Natural killer cell (primary cell): ENCODE measurements at regions not wholly inside any gene's neighbourhood (a gene's known extent, or its start where the extent isn't known, plus 50 kb on each side); places are given as distances from the start of the nearest gene placed in this dataset.
A peak's percentile ranks its signal among the peaks of the same experiment; 100 is the strongest.

ENCODE experiments used
- ATAC-seq, 3 donors: fragments of 150-1000 bp in 2 of 3; fragments of 200-7000 bp in 1 of 3; cut with Tn5 transposase; 1 replicate in 1 of 3; 2 replicates in 2 of 3; pipeline ENCODE4 v1.10.0; 2021; ENCODE audit warnings: mild to moderate bottlenecking in 2 of 3, moderate library complexity in 2 of 3
- DNase-seq, 2 donors: peaks; one replicate each; pipeline versions ENCODE4 v3.0.0 to v3.0.0-alpha.2; 2013 to 2021; ENCODE audit warnings: mixed read lengths in 1 of 2
- H3K27ac ChIP-seq: one replicate; pipeline ENCODE4 v1.5.1; 2013; ENCODE audit warnings: mild to moderate bottlenecking, low read length
- H3K27me3 ChIP-seq: one replicate; pipeline ENCODE4 v1.6.1; 2013; ENCODE audit warnings: low read length; ENCODE audit not compliant: control insufficient read depth, insufficient read depth
- H3K36me3 ChIP-seq: one replicate; pipeline ENCODE4 v1.6.1; 2013; ENCODE audit warnings: low read length; ENCODE audit not compliant: control insufficient read depth, insufficient read depth
- H3K4me1 ChIP-seq: one replicate; pipeline ENCODE4 v1.6.1; 2013; ENCODE audit warnings: low read length; ENCODE audit not compliant: control insufficient read depth, insufficient read depth
- H3K4me3 ChIP-seq: one replicate; pipeline ENCODE4 v1.5.1; 2013; ENCODE audit warnings: low read length
- H3K9me3 ChIP-seq: one replicate; pipeline ENCODE4 v1.6.1; 2013; ENCODE audit warnings: low read length; ENCODE audit not compliant: control insufficient read depth, insufficient read depth
- H3K27ac Mint-ChIP-seq, 2 donors: one replicate each; pipeline ENCODE4 v1.8.0; 2022; ENCODE audit warnings: mild to moderate bottlenecking in 2 of 2, mixed read lengths in 2 of 2, moderate library complexity in 1 of 2
- H3K27me3 Mint-ChIP-seq, 2 donors: one replicate each; pipeline ENCODE4 v1.8.0; 2022; ENCODE audit warnings: low read depth in 2 of 2, mixed read lengths in 2 of 2
- H3K36me3 Mint-ChIP-seq: one replicate; pipeline ENCODE4 v1.8.0; 2022; ENCODE audit warnings: mixed read lengths
- H3K4me1 Mint-ChIP-seq, 2 donors: one replicate each; pipeline ENCODE4 v1.8.0; 2022; ENCODE audit warnings: mixed read lengths in 2 of 2
- H3K4me3 Mint-ChIP-seq: one replicate; pipeline ENCODE4 v1.8.0; 2022; ENCODE audit warnings: mild to moderate bottlenecking, moderate library complexity, mixed read lengths
- H3K9me3 Mint-ChIP-seq, 2 donors: one replicate each; pipeline ENCODE4 v1.8.0; 2022; ENCODE audit warnings: mixed read lengths in 2 of 2
- WGBS: methylation state at CpG from one replicate; pipeline ENCODE4 v1.1.7; 2013; ENCODE audit warnings: missing lambda C conversion rate; ENCODE audit not compliant: insufficient coverage; 5-methylcytosine and 5-hydroxymethylcytosine counted together
- intact Hi-C: fragments of 100-400 bp; cut with micrococcal nuclease; formaldehyde crosslinking; loops from one replicate; pipeline ENCODE4 v1.14.2; 2022
- TF ChIP-seq, protein P1 (sequence below): fragments of 200-600 bp; IDR thresholded peaks from one replicate; pipeline ENCODE4 v1.8.0; 2022; ENCODE audit warnings: antibody characterized with exemption

DNA sequence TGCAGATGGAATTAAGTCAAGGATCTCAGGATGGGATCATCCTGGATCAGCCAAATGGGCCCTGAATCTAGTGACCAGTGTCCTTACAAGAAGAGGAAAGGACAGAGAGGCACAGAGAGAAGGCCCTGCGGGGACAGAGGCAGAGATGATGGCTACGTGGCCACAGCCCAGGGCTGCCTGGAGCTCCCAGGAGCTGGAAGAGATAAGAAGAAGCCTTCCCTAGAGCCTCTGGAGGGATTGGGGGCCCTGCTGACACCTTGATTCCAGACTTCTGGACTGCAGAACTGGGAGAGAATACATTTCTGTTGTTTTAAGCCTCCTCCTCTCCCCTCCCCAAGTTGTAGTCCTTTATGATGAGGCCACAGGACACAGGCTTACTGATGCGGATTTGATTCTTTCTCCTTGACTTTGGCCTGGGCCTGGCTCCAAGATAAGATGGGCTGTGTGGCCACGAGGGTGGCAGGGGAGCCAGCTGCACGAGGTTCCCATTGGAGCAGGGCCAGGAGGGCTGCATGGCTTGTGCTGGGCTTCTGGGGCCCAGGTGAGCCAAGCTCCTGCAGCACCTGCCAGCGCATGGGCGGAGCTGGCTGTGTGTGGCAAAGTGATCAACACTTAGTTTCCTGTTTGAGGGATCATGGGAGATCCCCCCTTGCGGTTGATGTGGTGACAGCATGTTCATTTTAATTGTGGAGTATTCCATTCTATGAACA lies 146.1 kb downstream of the IRF8 start:
- H3K9me3 ChIP-seq, result no peaks in the 10 kb centered on the region
- H3K27me3 ChIP-seq, result no peaks in the 10 kb centered on the region
- H3K9me3 Mint-ChIP-seq, result no peaks in the 10 kb centered on the region
- H3K4me1 Mint-ChIP-seq, result peaks cover 0 to 3% of the 10 kb centered on the region in 2 donors
- H3K27ac Mint-ChIP-seq, result no peak overlapping the region
- ATAC-seq (no peak), DNase-seq (peak in 1 of 2 donors; percentile 77)
- H3K36me3 Mint-ChIP-seq, result no peaks in the 10 kb centered on the region
- H3K4me3 Mint-ChIP-seq, result no peak overlapping the region
- no peak overlapping the region for H3K27ac ChIP-seq
- H3K36me3 ChIP-seq, result no peaks in the 10 kb centered on the region
- 51% methylated on average over 7 of the region's 8 CpGs for WGBS
- TF ChIP-seq, protein P1, sequence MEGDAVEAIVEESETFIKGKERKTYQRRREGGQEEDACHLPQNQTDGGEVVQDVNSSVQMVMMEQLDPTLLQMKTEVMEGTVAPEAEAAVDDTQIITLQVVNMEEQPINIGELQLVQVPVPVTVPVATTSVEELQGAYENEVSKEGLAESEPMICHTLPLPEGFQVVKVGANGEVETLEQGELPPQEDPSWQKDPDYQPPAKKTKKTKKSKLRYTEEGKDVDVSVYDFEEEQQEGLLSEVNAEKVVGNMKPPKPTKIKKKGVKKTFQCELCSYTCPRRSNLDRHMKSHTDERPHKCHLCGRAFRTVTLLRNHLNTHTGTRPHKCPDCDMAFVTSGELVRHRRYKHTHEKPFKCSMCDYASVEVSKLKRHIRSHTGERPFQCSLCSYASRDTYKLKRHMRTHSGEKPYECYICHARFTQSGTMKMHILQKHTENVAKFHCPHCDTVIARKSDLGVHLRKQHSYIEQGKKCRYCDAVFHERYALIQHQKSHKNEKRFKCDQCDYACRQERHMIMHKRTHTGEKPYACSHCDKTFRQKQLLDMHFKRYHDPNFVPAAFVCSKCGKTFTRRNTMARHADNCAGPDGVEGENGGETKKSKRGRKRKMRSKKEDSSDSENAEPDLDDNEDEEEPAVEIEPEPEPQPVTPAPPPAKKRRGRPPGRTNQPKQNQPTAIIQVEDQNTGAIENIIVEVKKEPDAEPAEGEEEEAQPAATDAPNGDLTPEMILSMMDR, result no peak
- peaks cover 34 to 48% of the 10 kb centered on the region in 2 donors for H3K27me3 Mint-ChIP-seq
- H3K4me1 ChIP-seq, result no peaks in the 10 kb centered on the region
- intact Hi-C loops, result no loop called here
- H3K4me3 ChIP-seq, result no peak overlapping the region

DNA sequence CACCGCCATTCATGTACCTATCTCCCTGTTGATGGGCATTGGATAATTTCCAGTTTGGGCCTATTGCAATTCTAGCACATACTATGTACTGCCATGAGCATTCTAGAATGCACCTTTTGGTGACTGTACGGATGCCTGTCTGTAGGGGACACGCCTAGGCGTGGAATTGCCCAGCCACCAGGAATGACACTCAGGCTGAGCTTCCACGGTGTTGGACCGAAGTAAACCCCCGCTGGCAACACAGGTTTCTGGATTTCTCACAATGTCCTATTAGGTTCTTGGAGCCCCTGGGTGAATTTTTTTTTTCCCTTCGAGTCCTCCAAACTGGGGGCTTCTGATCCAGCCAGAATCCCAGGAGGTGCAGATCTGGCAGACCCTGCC lies 146.6 kb downstream of the IRF8 start:
- peaks cover 0 to 3% of the 10 kb centered on the region in 2 donors for H3K4me1 Mint-ChIP-seq
- Histone ChIP-seq H3K27ac (no peak overlapping the region), H3K4me3 (no peak overlapping the region), H3K27me3 (no peaks in the 10 kb centered on the region), H3K4me1 (no peaks in the 10 kb centered on the region), H3K9me3 (no peaks in the 10 kb centered on the region), H3K36me3 (no peaks in the 10 kb centered on the region)
- no peaks in the 10 kb centered on the region for H3K9me3 Mint-ChIP-seq
- ATAC-seq (no peak), DNase-seq (no peak)
- no peak overlapping the region for H3K4me3 Mint-ChIP-seq
- TF ChIP-seq, protein P1, result no peak
- intact Hi-C loops, result no loop called here
- H3K27ac Mint-ChIP-seq, result no peak overlapping the region
- 92% methylated on average over 7 of the region's 8 CpGs for WGBS
- H3K27me3 Mint-ChIP-seq, result peaks cover 31 to 50% of the 10 kb centered on the region in 2 donors
- H3K36me3 Mint-ChIP-seq, result no peaks in the 10 kb centered on the region

DNA sequence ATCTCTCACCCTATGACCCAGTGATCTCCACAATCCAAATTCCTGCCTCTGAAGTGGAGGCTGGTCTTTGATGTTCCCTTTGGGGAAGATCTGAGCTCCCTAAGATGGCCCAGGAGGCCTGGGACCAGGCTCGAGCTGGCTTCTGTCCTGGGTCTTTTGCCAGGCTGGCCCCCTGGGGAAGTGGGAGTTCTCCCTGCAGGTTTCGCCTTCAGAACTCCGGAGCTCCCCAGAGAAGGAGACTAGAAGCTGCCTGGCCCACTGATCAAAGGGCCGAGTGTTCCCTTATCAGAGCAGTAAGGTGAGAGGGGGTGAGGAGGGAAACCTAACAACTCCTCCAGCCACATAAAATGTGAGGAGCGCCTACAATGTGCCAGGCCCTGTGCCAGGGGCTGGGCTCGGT lies 147.1 kb downstream of the IRF8 start:
- H3K4me1 ChIP-seq, result no peaks in the 10 kb centered on the region
- Mint-ChIP-seq H3K36me3 (no peaks in the 10 kb centered on the region), H3K9me3 (no peaks in the 10 kb centered on the region), H3K4me1 (peaks cover 0 to 3% of the 10 kb centered on the region in 2 donors), H3K27me3 (peaks cover 26 to 50% of the 10 kb centered on the region in 2 donors), H3K27ac (no peak overlapping the region), H3K4me3 (no peak overlapping the region)
- no peaks in the 10 kb centered on the region for H3K9me3 ChIP-seq
- no peaks in the 10 kb centered on the region for H3K27me3 ChIP-seq
- intact Hi-C loops, result no loop called here
- WGBS, result 90% methylated on average over 5 of the region's 6 CpGs
- no peak overlapping the region for H3K4me3 ChIP-seq
- TF ChIP-seq, protein P1, result no peak
- H3K27ac ChIP-seq, result no peak overlapping the region
- H3K36me3 ChIP-seq, result no peaks in the 10 kb centered on the region
- DNase-seq (no peak), ATAC-seq (no peak)
